ENCODE measurements at regions not wholly inside any gene's neighbourhood (a gene's known extent, or its start where the extent isn't known, plus 50 kb on each side); places are given as distances from the start of the nearest gene placed in this dataset.

DNA sequence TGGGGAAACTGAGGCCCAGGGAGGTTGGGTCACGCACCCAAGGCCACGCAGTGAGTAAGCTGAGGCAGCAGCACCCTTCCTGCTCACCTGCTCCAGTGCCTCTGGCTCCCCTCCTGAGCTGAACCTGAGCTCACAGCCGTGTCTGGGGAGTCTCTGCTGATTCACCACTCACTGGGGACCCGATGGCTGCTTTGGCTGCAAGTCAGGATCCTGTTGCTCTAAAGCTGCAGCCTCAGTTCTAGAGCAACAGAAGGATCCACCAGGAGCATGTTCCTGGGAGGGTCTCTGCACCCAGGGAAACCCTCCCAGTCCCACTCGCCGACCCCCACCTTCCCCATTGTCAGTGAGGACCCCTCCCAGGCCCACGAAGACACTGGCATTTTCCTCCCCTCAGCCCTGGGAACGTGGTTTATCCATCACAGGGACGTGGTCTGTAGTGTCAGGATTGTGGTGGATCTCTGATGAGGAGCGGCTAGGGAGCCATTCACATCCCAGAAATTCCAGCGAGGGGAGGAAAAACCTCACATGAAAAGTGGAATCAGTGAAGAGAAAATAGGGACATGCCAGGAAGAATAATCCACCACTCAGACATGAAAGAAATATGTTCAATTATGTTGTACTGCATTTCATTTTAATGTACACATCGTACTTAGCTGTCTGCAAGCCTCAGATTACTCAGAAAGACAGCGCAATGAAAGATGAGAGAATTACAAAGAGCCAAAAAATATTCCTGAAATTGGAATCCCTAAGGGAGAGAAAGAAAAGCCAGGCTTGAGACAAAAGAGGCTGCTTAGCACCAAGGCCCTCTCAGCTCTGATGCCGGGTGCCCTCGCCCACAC, 447.2 kb downstream of the MATN1 start:
- Histone ChIP-seq H3K4me3 (ENCODE audit: low read depth, low read length) (no peak overlapping the region), H3K36me3 (no peaks in the 10 kb centered on the region), H3K27ac (no peak overlapping the region), H3K9me3 (ENCODE audit: severe bottlenecking) (peaks cover 7% of the 10 kb centered on the region), H3K27me3 (ENCODE audit: insufficient read depth, low read depth, severe bottlenecking) (no peaks in the 10 kb centered on the region)
- no peak for DNase-seq
- no peak for TF ChIP-seq CTCF (IDR thresholded peaks at IDR 0.05; ENCODE audit: low read depth, low read length)

- Histone ChIP-seq H3K9me3 (ENCODE audit: severe bottlenecking) (peaks cover 7% of the 10 kb centered on the region), H3K27me3 (ENCODE audit: insufficient read depth, low read depth, severe bottlenecking) (no peaks in the 10 kb centered on the region), H3K36me3 (no peaks in the 10 kb centered on the region), H3K4me3 (ENCODE audit: low read depth, low read length) (no peak overlapping the region), H3K27ac (no peak overlapping the region)
- no peak for DNase-seq
- no peak for TF ChIP-seq CTCF (IDR thresholded peaks at IDR 0.05; ENCODE audit: low read depth, low read length)
Observed at GRCh38 chr1:30274976-30275621, 448.3 kb downstream of the MATN1 start.

DNA sequence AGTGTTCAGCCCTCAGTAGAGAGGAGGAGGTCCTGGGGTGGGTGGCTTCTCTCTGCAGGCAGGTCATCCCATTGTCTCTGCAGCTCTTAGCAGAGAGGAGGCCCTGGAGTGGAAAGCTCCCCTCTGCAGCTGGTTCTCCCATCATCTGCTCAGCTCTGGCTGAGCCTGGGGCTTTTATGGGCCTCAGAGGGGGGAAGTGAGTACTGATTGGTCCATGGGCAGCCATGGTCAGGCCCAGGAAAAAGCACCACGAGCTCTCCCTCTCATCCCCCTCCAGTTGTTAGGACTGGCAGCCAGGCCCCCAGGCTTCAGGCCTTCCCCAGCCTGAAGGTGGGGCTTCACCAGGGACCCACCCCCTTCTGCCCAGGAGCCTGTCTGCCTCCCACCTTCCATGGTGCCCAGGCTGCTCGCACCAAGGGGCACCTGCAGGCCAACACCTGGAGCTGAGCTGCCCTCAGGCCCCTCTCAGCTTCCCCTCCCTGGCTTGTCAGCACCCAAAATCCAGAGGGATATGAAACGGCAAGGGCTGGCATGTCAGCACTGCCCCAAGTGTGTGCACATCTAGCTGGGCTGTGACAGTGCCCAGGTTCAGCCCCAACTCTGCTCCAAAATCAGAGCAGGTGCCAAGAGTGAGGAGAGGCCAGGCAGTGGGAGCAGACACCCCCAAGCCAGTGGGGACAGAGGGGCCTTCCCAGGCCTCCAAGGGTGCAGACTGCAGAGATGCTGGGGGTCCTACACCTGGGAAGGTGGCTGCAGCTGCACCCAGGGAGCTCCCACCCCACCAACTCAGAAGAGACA, 449.0 kb downstream of the MATN1 start:
- Histone ChIP-seq H3K27ac (no peak overlapping the region), H3K36me3 (no peaks in the 10 kb centered on the region), H3K27me3 (ENCODE audit: insufficient read depth, low read depth, severe bottlenecking) (no peaks in the 10 kb centered on the region), H3K9me3 (ENCODE audit: severe bottlenecking) (peaks cover 7% of the 10 kb centered on the region), H3K4me3 (ENCODE audit: low read depth, low read length) (no peak overlapping the region)
- no peak for DNase-seq
- TF ChIP-seq CTCF (IDR thresholded peaks at IDR 0.05; ENCODE audit: low read depth, low read length): no peak

GRCh38 chr1:30273456-30273855, 449.9 kb downstream of the MATN1 start:
- no peaks in the 10 kb centered on the region for H3K27me3 ChIP-seq (ENCODE audit: insufficient read depth, low read depth, severe bottlenecking)
- DNase-seq: no peak

DNA sequence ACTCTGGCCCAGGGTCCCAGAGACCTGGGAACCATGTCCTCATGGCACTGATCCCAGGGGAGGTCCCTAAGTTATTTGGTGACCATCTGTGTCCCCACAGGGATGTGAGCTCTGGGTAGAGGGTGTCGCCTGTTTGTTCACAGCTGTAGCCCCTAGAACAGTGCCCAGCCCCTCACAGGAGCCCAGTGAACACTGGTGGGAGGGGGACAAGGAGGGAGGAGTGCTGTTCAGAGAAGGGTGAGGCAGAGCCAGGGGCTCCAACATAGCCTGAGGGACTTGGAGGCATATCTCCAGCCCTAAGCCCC, 450.4 kb downstream of the MATN1 start:
- no peak overlapping the region for H3K4me3 ChIP-seq (ENCODE audit: low read depth, low read length)
- peaks cover 7% of the 10 kb centered on the region for H3K9me3 ChIP-seq (ENCODE audit: severe bottlenecking)
- TF ChIP-seq CTCF (IDR thresholded peaks at IDR 0.05; ENCODE audit: low read depth, low read length): no peak
- DNase-seq: no peak
- H3K27ac ChIP-seq: no peak overlapping the region
- H3K36me3 ChIP-seq: no peaks in the 10 kb centered on the region
- no peaks in the 10 kb centered on the region for H3K27me3 ChIP-seq (ENCODE audit: insufficient read depth, low read depth, severe bottlenecking)

More at GRCh38 chr1:30273456-30273855, 449.9 kb downstream of the MATN1 start:
- Histone ChIP-seq H3K4me3 (ENCODE audit: low read depth, low read length) (no peak overlapping the region), H3K36me3 (no peaks in the 10 kb centered on the region), H3K9me3 (ENCODE audit: severe bottlenecking) (peaks cover 7% of the 10 kb centered on the region), H3K27ac (no peak overlapping the region)
- TF ChIP-seq CTCF (IDR thresholded peaks at IDR 0.05; ENCODE audit: low read depth, low read length): no peak
